ENCODE measurements at regions not wholly inside any gene's neighbourhood (a gene's known extent, or its start where the extent isn't known, plus 50 kb on each side); places are given as distances from the start of the nearest gene placed in this dataset.

- Histone ChIP-seq H2BK15ac (ENCODE audit: low read depth, poor library complexity, severe bottlenecking) (no peak overlapping the region), H3K79me1 (replicated peaks; ENCODE audit: low read length, poor library complexity, severe bottlenecking) (no peaks in the 10 kb centered on the region), H3K36me3 (ENCODE audit: control insufficient read depth in 1 of 2, insufficient read depth in 2 of 2, low read depth in 1 of 2, low read length in 2 of 2) (no peaks in the 10 kb centered on the region), H3K27me3 (ENCODE audit: control insufficient read depth in 1 of 2, insufficient read depth in 1 of 2, low read length in 2 of 2) (no peaks in the 10 kb centered on the region), H3K23ac (ENCODE audit: low read length in 2 of 2) (no peak overlapping the region), H3K18ac (ENCODE audit: low read depth in 1 of 2, low read length in 2 of 2) (no peak overlapping the region), H3K14ac (ENCODE audit: low read length in 2 of 2) (no peak overlapping the region), H3K4ac (ENCODE audit: low read depth in 1 of 2, low read length in 2 of 2) (peak overlapping the region in 1 of 2 experiments; percentile 9), H4K91ac (ENCODE audit: low read length) (no peak overlapping the region), H3K4me1 (ENCODE audit: control insufficient read depth, insufficient read depth, low read depth, low read length) (no peaks in the 10 kb centered on the region), H3K9ac (ENCODE audit: low read length) (no peak overlapping the region), H3K27ac (ENCODE audit: low read length, poor library complexity, severe bottlenecking) (no peak overlapping the region), H2BK120ac (ENCODE audit: low read depth, low read length) (no peak overlapping the region), H3K4me2 (ENCODE audit: low read length, poor library complexity, severe bottlenecking) (no peak overlapping the region), H3K9me3 (ENCODE audit: control insufficient read depth, low read length) (no peaks in the 10 kb centered on the region), H2BK12ac (ENCODE audit: low read length in 2 of 2) (no peak overlapping the region), H2BK5ac (ENCODE audit: low read depth, low read length, poor library complexity, severe bottlenecking) (no peak overlapping the region), H4K8ac (ENCODE audit: low read length) (no peak overlapping the region), H3K4me3 (ENCODE audit: insufficient read depth in 1 of 2, low read depth in 1 of 2, low read length in 2 of 2) (no peak overlapping the region), H2AFZ (ENCODE audit: low read depth, low read length) (no peak overlapping the region), H2AK5ac (ENCODE audit: low read length, severe bottlenecking) (no peak overlapping the region)
- no peak for DNase-seq
- 98% methylated on average over 3 of the region's 3 CpGs for WGBS
Measured at GRCh38 chr1:221900678-221901077, 158.8 kb upstream of the DUSP10 start.

- H2BK12ac ChIP-seq (ENCODE audit: low read length in 2 of 2) = no peak overlapping the region
- H4K8ac ChIP-seq (ENCODE audit: low read length) = no peak overlapping the region
- no peak overlapping the region for H2AK5ac ChIP-seq (ENCODE audit: low read length, severe bottlenecking)
- no peak overlapping the region for H2BK15ac ChIP-seq (ENCODE audit: low read depth, poor library complexity, severe bottlenecking)
- H2BK5ac ChIP-seq (ENCODE audit: low read depth, low read length, poor library complexity, severe bottlenecking) = no peak overlapping the region
- H3K4me1 ChIP-seq (ENCODE audit: control insufficient read depth, insufficient read depth, low read depth, low read length) = no peaks in the 10 kb centered on the region
- H3K79me1 ChIP-seq (replicated peaks; ENCODE audit: low read length, poor library complexity, severe bottlenecking) = no peaks in the 10 kb centered on the region
- H2BK120ac ChIP-seq (ENCODE audit: low read depth, low read length) = no peak overlapping the region
- peak; percentile 79 for DNase-seq
- no peak overlapping the region for H2AFZ ChIP-seq (ENCODE audit: low read depth, low read length)
- no peaks in the 10 kb centered on the region for H3K27me3 ChIP-seq (ENCODE audit: control insufficient read depth in 1 of 2, insufficient read depth in 1 of 2, low read length in 2 of 2)
- H3K14ac ChIP-seq (ENCODE audit: low read length in 2 of 2) = no peak overlapping the region
- WGBS = 27% methylated on average over 3 of the region's 3 CpGs
- H3K9me3 ChIP-seq (ENCODE audit: control insufficient read depth, low read length) = no peaks in the 10 kb centered on the region
- no peaks in the 10 kb centered on the region for H3K36me3 ChIP-seq (ENCODE audit: control insufficient read depth in 1 of 2, insufficient read depth in 2 of 2, low read depth in 1 of 2, low read length in 2 of 2)
- no peak overlapping the region for H3K4me3 ChIP-seq (ENCODE audit: insufficient read depth in 1 of 2, low read depth in 1 of 2, low read length in 2 of 2)
- no peak overlapping the region for H3K4ac ChIP-seq (ENCODE audit: low read depth in 1 of 2, low read length in 2 of 2)
- H3K27ac ChIP-seq (ENCODE audit: low read length, poor library complexity, severe bottlenecking) = no peak overlapping the region
- no peak overlapping the region for H3K9ac ChIP-seq (ENCODE audit: low read length)
- H3K23ac ChIP-seq (ENCODE audit: low read length in 2 of 2) = no peak overlapping the region
- no peak overlapping the region for H3K4me2 ChIP-seq (ENCODE audit: low read length, poor library complexity, severe bottlenecking)
- H4K91ac ChIP-seq (ENCODE audit: low read length) = no peak overlapping the region
- H3K18ac ChIP-seq (ENCODE audit: low read depth in 1 of 2, low read length in 2 of 2) = peak overlapping the region in 1 of 2 experiments; percentile 2
Measured at GRCh38 chr1:221897321-221897721, 155.4 kb upstream of the DUSP10 start.

DNA sequence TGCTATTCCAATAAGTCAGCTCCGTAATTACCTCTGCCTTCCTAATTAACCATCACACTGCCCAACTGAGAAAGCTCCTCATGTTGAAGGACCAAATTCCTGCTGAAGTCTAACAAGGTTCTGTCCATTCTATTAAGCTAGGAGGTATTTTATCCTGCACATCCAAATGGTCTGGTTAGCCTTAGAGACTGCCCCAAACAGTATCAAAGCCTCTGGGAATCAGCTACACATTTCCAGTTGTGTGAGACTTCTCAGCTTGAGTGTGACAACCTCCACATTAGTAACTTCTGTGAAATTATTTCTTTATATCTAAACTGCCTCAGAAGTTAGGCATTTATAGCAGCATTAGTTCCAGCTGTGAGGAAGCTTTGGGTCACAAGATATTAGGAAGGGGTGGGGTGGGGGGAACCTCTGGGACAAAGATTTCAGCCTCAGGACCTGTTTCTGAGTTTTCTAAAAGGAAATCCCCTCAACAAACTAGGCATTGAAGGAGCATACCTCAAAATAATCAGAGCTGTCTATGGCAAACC lies 150.5 kb upstream of the DUSP10 start:
- H2BK5ac ChIP-seq (ENCODE audit: low read depth, low read length, poor library complexity, severe bottlenecking) = no peak overlapping the region
- WGBS = 83% methylated on average over 1 of the region's 1 CpG
- H3K36me3 ChIP-seq (ENCODE audit: control insufficient read depth in 1 of 2, insufficient read depth in 2 of 2, low read depth in 1 of 2, low read length in 2 of 2) = no peaks in the 10 kb centered on the region
- no peak overlapping the region for H3K23ac ChIP-seq (ENCODE audit: low read length in 2 of 2)
- H2BK15ac ChIP-seq (ENCODE audit: low read depth, poor library complexity, severe bottlenecking) = no peak overlapping the region
- no peak overlapping the region for H2BK120ac ChIP-seq (ENCODE audit: low read depth, low read length)
- H2BK12ac ChIP-seq (ENCODE audit: low read length in 2 of 2) = no peak overlapping the region
- no peak overlapping the region for H2AK5ac ChIP-seq (ENCODE audit: low read length, severe bottlenecking)
- no peak overlapping the region for H2AFZ ChIP-seq (ENCODE audit: low read depth, low read length)
- H3K4me1 ChIP-seq (ENCODE audit: control insufficient read depth, insufficient read depth, low read depth, low read length) = no peaks in the 10 kb centered on the region
- H3K4me2 ChIP-seq (ENCODE audit: low read length, poor library complexity, severe bottlenecking) = no peak overlapping the region
- no peak overlapping the region for H3K14ac ChIP-seq (ENCODE audit: low read length in 2 of 2)
- H3K79me1 ChIP-seq (replicated peaks; ENCODE audit: low read length, poor library complexity, severe bottlenecking) = no peaks in the 10 kb centered on the region
- H4K91ac ChIP-seq (ENCODE audit: low read length) = no peak overlapping the region
- no peaks in the 10 kb centered on the region for H3K9me3 ChIP-seq (ENCODE audit: control insufficient read depth, low read length)
- H4K8ac ChIP-seq (ENCODE audit: low read length) = no peak overlapping the region
- no peak overlapping the region for H3K27ac ChIP-seq (ENCODE audit: low read length, poor library complexity, severe bottlenecking)
- peak overlapping the region in 1 of 2 experiments; percentile 21 for H3K18ac ChIP-seq (ENCODE audit: low read depth in 1 of 2, low read length in 2 of 2)
- no peaks in the 10 kb centered on the region for H3K27me3 ChIP-seq (ENCODE audit: control insufficient read depth in 1 of 2, insufficient read depth in 1 of 2, low read length in 2 of 2)
- H3K9ac ChIP-seq (ENCODE audit: low read length) = peak overlapping the region; percentile 15
- H3K4me3 ChIP-seq (ENCODE audit: insufficient read depth in 1 of 2, low read depth in 1 of 2, low read length in 2 of 2) = no peak overlapping the region
- no peak for DNase-seq
- H3K4ac ChIP-seq (ENCODE audit: low read depth in 1 of 2, low read length in 2 of 2) = no peak overlapping the region

GRCh38 chr1:221891708-221892107 lies 149.8 kb upstream of the DUSP10 start:
- Histone ChIP-seq H3K27ac (ENCODE audit: low read length, poor library complexity, severe bottlenecking) (no peak overlapping the region), H3K4me3 (ENCODE audit: insufficient read depth in 1 of 2, low read depth in 1 of 2, low read length in 2 of 2) (no peak overlapping the region), H4K8ac (ENCODE audit: low read length) (no peak overlapping the region), H3K27me3 (ENCODE audit: control insufficient read depth in 1 of 2, insufficient read depth in 1 of 2, low read length in 2 of 2) (no peaks in the 10 kb centered on the region), H2BK120ac (ENCODE audit: low read depth, low read length) (no peak overlapping the region), H2BK12ac (ENCODE audit: low read length in 2 of 2) (no peak overlapping the region), H3K14ac (ENCODE audit: low read length in 2 of 2) (no peak overlapping the region), H3K79me1 (replicated peaks; ENCODE audit: low read length, poor library complexity, severe bottlenecking) (no peaks in the 10 kb centered on the region), H2BK5ac (ENCODE audit: low read depth, low read length, poor library complexity, severe bottlenecking) (no peak overlapping the region), H4K91ac (ENCODE audit: low read length) (no peak overlapping the region), H3K9me3 (ENCODE audit: control insufficient read depth, low read length) (no peaks in the 10 kb centered on the region), H2BK15ac (ENCODE audit: low read depth, poor library complexity, severe bottlenecking) (no peak overlapping the region), H3K4ac (ENCODE audit: low read depth in 1 of 2, low read length in 2 of 2) (no peak overlapping the region), H3K4me2 (ENCODE audit: low read length, poor library complexity, severe bottlenecking) (no peak overlapping the region), H3K4me1 (ENCODE audit: control insufficient read depth, insufficient read depth, low read depth, low read length) (peaks cover 5% of the 10 kb centered on the region), H3K23ac (ENCODE audit: low read length in 2 of 2) (no peak overlapping the region), H2AK5ac (ENCODE audit: low read length, severe bottlenecking) (no peak overlapping the region), H3K36me3 (ENCODE audit: control insufficient read depth in 1 of 2, insufficient read depth in 2 of 2, low read depth in 1 of 2, low read length in 2 of 2) (no peaks in the 10 kb centered on the region), H3K9ac (ENCODE audit: low read length) (peak overlapping the region; percentile 15), H2AFZ (ENCODE audit: low read depth, low read length) (no peak overlapping the region), H3K18ac (ENCODE audit: low read depth in 1 of 2, low read length in 2 of 2) (no peak overlapping the region)
- DNase-seq = no peak
- 68% methylated on average over 1 of the region's 1 CpG for WGBS

All from mesenchymal stem cell (in vitro differentiated cells and primary cell).